Endothelial cell of umbilical vein (primary cell): ENCODE measurements at regions not wholly inside any gene's neighbourhood (a gene's known extent, or its start where the extent isn't known, plus 50 kb on each side); places are given as distances from the start of the nearest gene placed in this dataset.

Source experiments
- BruUV-seq: library from RNA; stranded (reverse); fragments of 400-500 nt; replicated peaks from 2 replicates; lab custom pipeline; 2021; lab: Mats Ljungman, UMichigan
- CTCF ChIA-PET: fragments of 300-600, 350-600 bp; sonication (Branson Sonifier 250); formaldehyde crosslinking; loops from one replicate; lab custom pipeline; 2021; ENCODE audit warnings: antibody characterized with exemption, inconsistent platforms; lab: Charles Lee
- POLR2A ChIA-PET: fragments of 300-600, 350-600 bp; sonication (Branson Sonifier 250); formaldehyde crosslinking; loops from one replicate; lab custom pipeline; 2021; ENCODE audit warnings: antibody characterized with exemption, inconsistent platforms; lab: Charles Lee
- DNase-seq: peaks from one replicate; pipeline ENCODE4 v3.0.0-alpha.2; 2011; ENCODE audit warnings: low read depth, low spot score
- FAIRE-seq: peaks from 2 replicates; lab custom pipeline; 2011; peaks lifted over from hg19 to GRCh38; lab: Jason Lieb, UNC
- H2AFZ ChIP-seq: 2 replicates; pipeline ENCODE4 v1.6.0; 2012; ENCODE audit warnings: low read depth, low read length, control low read depth, inconsistent platforms
- H3K27ac ChIP-seq: 2 replicates; pipeline ENCODE4 v1.5.1; 2011; ENCODE audit warnings: low read depth, mild to moderate bottlenecking, control low read depth, low read length, moderate library complexity; ENCODE audit not compliant: insufficient read depth
- H3K27me3 ChIP-seq, 2 experiments: 2 replicates each; pipeline versions ENCODE4 v1.6.0 to v1.6.1; 2011; ENCODE audit warnings: low read length in 2 of 2, mixed read lengths in 1 of 2; ENCODE audit not compliant: control insufficient read depth in 2 of 2, insufficient read depth in 2 of 2
- H3K36me3 ChIP-seq, 2 experiments: 2 replicates in 1 of 2; 3 replicates in 1 of 2; pipeline ENCODE4 v1.5.1; 2011; ENCODE audit warnings: low read length in 2 of 2, mild to moderate bottlenecking in 1 of 2, moderate library complexity in 1 of 2; ENCODE audit not compliant: control insufficient read depth in 2 of 2, insufficient read depth in 2 of 2; ENCODE audit errors: extremely low read depth in 1 of 2
- H3K4me1 ChIP-seq: 3 replicates; pipeline ENCODE4 v1.5.1; 2011; ENCODE audit warnings: mild to moderate bottlenecking, low read length; ENCODE audit not compliant: control insufficient read depth, insufficient read depth; ENCODE audit errors: extremely low read depth
- H3K4me2 ChIP-seq: 2 replicates; pipeline ENCODE4 v1.6.1; 2011; ENCODE audit warnings: low read length, control low read depth, mixed read lengths; ENCODE audit not compliant: insufficient read depth
- H3K4me3 ChIP-seq, 3 experiments: fragments of 200-600 bp in 1 of 3; sonication (generic), shearing (Covaris generic) in 1 of 3; replicated peaks in 1 of 3; 2 replicates each; pipeline ENCODE4 v1.5.1; 2011 to 2016; ENCODE audit warnings: control low read depth in 3 of 3, low read length in 3 of 3, mild to moderate bottlenecking in 2 of 3, inconsistent platforms in 1 of 3, low read depth in 1 of 3, moderate library complexity in 1 of 3; ENCODE audit not compliant: insufficient read depth in 1 of 3
- H3K79me2 ChIP-seq: 2 replicates; pipeline ENCODE4 v1.6.0; 2012; ENCODE audit warnings: low read length, inconsistent platforms; ENCODE audit not compliant: control insufficient read depth, insufficient read depth
- H3K9ac ChIP-seq: replicated peaks from 2 replicates; pipeline ENCODE3; 2011; ENCODE audit warnings: low read length, control low read depth; ENCODE audit not compliant: insufficient read depth; ENCODE audit errors: extremely low read depth
- H3K9me1 ChIP-seq: replicated peaks from 3 replicates; pipeline ENCODE4 v1.6.0; 2011; ENCODE audit warnings: mild to moderate bottlenecking, low read length; ENCODE audit not compliant: control insufficient read depth, insufficient read depth; ENCODE audit errors: extremely low read depth
- H3K9me3 ChIP-seq: replicated peaks from 2 replicates; pipeline ENCODE4 v1.5.1; 2012; ENCODE audit warnings: low read length, inconsistent platforms; ENCODE audit not compliant: control insufficient read depth, insufficient read depth
- H4K20me1 ChIP-seq: replicated peaks from 2 replicates; pipeline ENCODE3; 2011; ENCODE audit warnings: mild to moderate bottlenecking, low read length; ENCODE audit not compliant: control insufficient read depth, insufficient read depth; ENCODE audit errors: extremely low read depth
- CTCF ChIP-seq, 2 donors: IDR thresholded peaks; 1 replicate in 1 of 2; 2 replicates in 1 of 2; pipeline ENCODE4 v1.5.1; 2011; ENCODE audit warnings: low read length in 2 of 2, mild to moderate bottlenecking in 2 of 2, moderate library complexity in 2 of 2, control low read depth in 1 of 2, inconsistent platforms in 1 of 2, low read depth in 1 of 2; ENCODE audit not compliant: insufficient read depth in 1 of 2; ENCODE audit errors: extremely low read depth in 1 of 2
- EZH2 ChIP-seq: IDR thresholded peaks from 2 replicates; pipeline ENCODE4 v1.6.1; 2012; ENCODE audit warnings: borderline replicate concordance, low read depth, mild to moderate bottlenecking, moderate library complexity, low read length, inconsistent platforms; ENCODE audit not compliant: severe bottlenecking
- FOS ChIP-seq: IDR thresholded peaks from 2 replicates; pipeline ENCODE4 v1.6.1; 2011; ENCODE audit warnings: mild to moderate bottlenecking, low read length, moderate library complexity, borderline replicate concordance; ENCODE audit not compliant: insufficient read depth
- GATA2 ChIP-seq: IDR thresholded peaks from 2 replicates; pipeline ENCODE4 v1.7.0; 2011; ENCODE audit warnings: low read depth, mild to moderate bottlenecking, moderate library complexity, mixed read lengths, low read length; ENCODE audit not compliant: insufficient read length, insufficient read depth
- JUN ChIP-seq: IDR thresholded peaks from 2 replicates; pipeline ENCODE4 v1.6.1; 2011; ENCODE audit warnings: borderline replicate concordance, low read depth; ENCODE audit not compliant: insufficient read length, insufficient read depth
- MYC ChIP-seq: IDR thresholded peaks from one replicate; pipeline ENCODE4 v1.6.1; 2011; ENCODE audit warnings: mild to moderate bottlenecking, low read depth, low read length
- POLR2A ChIP-seq: IDR thresholded peaks from 2 replicates; pipeline ENCODE4 v1.6.1; 2012; ENCODE audit warnings: low read depth, mild to moderate bottlenecking, control low read depth, low read length
- POLR2AphosphoS5 ChIP-seq: IDR thresholded peaks from 2 replicates; pipeline ENCODE4 v1.6.1; 2012; ENCODE audit warnings: low read depth, mild to moderate bottlenecking, control low read depth, low read length, moderate library complexity; ENCODE audit not compliant: insufficient read depth
- dilution Hi-C: fragments of 300-500 bp; cut with MboI; formaldehyde crosslinking; loops from one replicate; pipeline ENCODE4 v1.15.0; 2019; ENCODE audit warnings: low sequenced_read_pairs; ENCODE audit not compliant: extremely low pct_ligation_motif_present
- intact Hi-C: fragments of 100-400 bp; cut with micrococcal nuclease; formaldehyde crosslinking; loops from one replicate; pipeline ENCODE4 v1.10.0; 2022

- peaks cover 0 to 1% of the 10 kb centered on the region in 2 experiments for H3K27me3 ChIP-seq
- no peak overlapping the region for H3K27ac ChIP-seq
- TF ChIP-seq JUN, result no peak
- TF ChIP-seq MYC, result no peak
- TF ChIP-seq POLR2AphosphoS5, result no peak
- TF ChIP-seq FOS, result no peak
- no peak for TF ChIP-seq POLR2A
- TF ChIP-seq EZH2, result no peak
- TF ChIP-seq CTCF (IDR thresholded peaks at IDR 0.05; ENCODE audit: extremely low read depth in 1 of 2, insufficient read depth in 1 of 2, low read depth in 1 of 2, low read length in 2 of 2), result no peak
- TF ChIP-seq GATA2, result no peak
- ChIA-PET POLR2A (no interaction called here), CTCF (interaction anchor here (1.4 kb wide), 1 partner anchor 12 kb away, joined by 4 read pairs; no protein-coding TSS in a partner anchor)
- H3K4me3 ChIP-seq, result no peak overlapping the region
- H3K9me1 ChIP-seq, result no peaks in the 10 kb centered on the region
- H4K20me1 ChIP-seq, result no peaks in the 10 kb centered on the region
- no peak for DNase-seq
- dilution Hi-C loops (no loop called here), intact Hi-C loops (no loop called here)
- no peak overlapping the region for H3K4me2 ChIP-seq
- no peak for FAIRE-seq
- H3K36me3 ChIP-seq, result no peaks in the 10 kb centered on the region
- no peaks in the 10 kb centered on the region for H3K4me1 ChIP-seq
- no peak overlapping the region for H3K9ac ChIP-seq
- H3K9me3 ChIP-seq, result no peaks in the 10 kb centered on the region
- no peak overlapping the region for H2AFZ ChIP-seq
- no TSS peak for BruUV-seq
- no peaks in the 10 kb centered on the region for H3K79me2 ChIP-seq
Observed at GRCh38 chr13:59425211-59425741, 738.5 kb downstream of the DIAPH3 start.
